NCI-H1930 (cell line): ENCODE measurements at regions not wholly inside any gene's neighbourhood (a gene's known extent, or its start where the extent isn't known, plus 50 kb on each side); places are given as distances from the start of the nearest gene placed in this dataset.

Source experiments
- DNase-seq, 2 experiments: peaks; one replicate each; lab custom pipeline; 2025; lab: John Stamatoyannopoulos, UW

- DNase-seq: no peak
Measured at GRCh38 chr2:144894612-144895599, 375.0 kb upstream of the ZEB2 start.

- DNase-seq: no peak
Measured at GRCh38 chr2:144893464-144893863, 373.5 kb upstream of the ZEB2 start.

GRCh38 chr2:144890828-144891227 lies 370.9 kb upstream of the ZEB2 start:
- DNase-seq: no peak

GRCh38 chr2:144889348-144889747 lies 369.4 kb upstream of the ZEB2 start:
- DNase-seq: no peak

GRCh38 chr2:144886862-144887261 lies 366.9 kb upstream of the ZEB2 start:
- DNase-seq: no peak

- no peak for DNase-seq
Measured at GRCh38 chr2:144877893-144878292, 358.0 kb upstream of the ZEB2 start.

- DNase-seq: no peak
Measured at GRCh38 chr2:144876013-144876412, 356.1 kb upstream of the ZEB2 start.

- DNase-seq: no peak
Measured at GRCh38 chr2:144875290-144875969, 355.5 kb upstream of the ZEB2 start.

- DNase-seq: no peak
Measured at GRCh38 chr2:144865670-144866069, 345.8 kb upstream of the ZEB2 start.

GRCh38 chr2:144859716-144860115 lies 339.8 kb upstream of the ZEB2 start:
- no peak for DNase-seq

- DNase-seq: no peak
Measured at GRCh38 chr2:144858211-144858610, 338.3 kb upstream of the ZEB2 start.

GRCh38 chr2:144854596-144854995 lies 334.7 kb upstream of the ZEB2 start:
- no peak for DNase-seq

GRCh38 chr2:144849612-144850011 lies 329.7 kb upstream of the ZEB2 start:
- DNase-seq: no peak

- no peak for DNase-seq
Measured at GRCh38 chr2:144848423-144848822, 328.5 kb upstream of the ZEB2 start.

GRCh38 chr2:144847347-144848080 lies 327.6 kb upstream of the ZEB2 start:
- DNase-seq: no peak

GRCh38 chr2:144836635-144837350 lies 316.9 kb upstream of the ZEB2 start:
- no peak for DNase-seq

GRCh38 chr2:144835634-144836350 lies 315.9 kb upstream of the ZEB2 start:
- DNase-seq: no peak

GRCh38 chr2:144834998-144835633 lies 315.2 kb upstream of the ZEB2 start:
- DNase-seq: no peak

GRCh38 chr2:144834363-144834762 lies 314.4 kb upstream of the ZEB2 start:
- no peak for DNase-seq

GRCh38 chr2:144833075-144833637 lies 313.2 kb upstream of the ZEB2 start:
- no peak for DNase-seq
